Mucosa of stomach (tissue), 1 donor: ENCODE measurements at regions not wholly inside any gene's neighbourhood (a gene's known extent, or its start where the extent isn't known, plus 50 kb on each side); places are given as distances from the start of the nearest gene placed in this dataset.
"Not testable (repeated sequence)": the region's sequence is repeated elsewhere in the genome, so short reads cannot be mapped to it uniquely, and the experiment has no call there.

Source experiments
- H3K27me3 ChIP-seq: one replicate; pipeline ENCODE4 v1.7.0; 2013; ENCODE audit warnings: mild to moderate bottlenecking, low read length; ENCODE audit not compliant: control insufficient read depth, insufficient read depth
- H3K36me3 ChIP-seq: one replicate; pipeline ENCODE4 v1.7.0; 2013; ENCODE audit warnings: low read length; ENCODE audit not compliant: control insufficient read depth, insufficient read depth
- H3K4me1 ChIP-seq: one replicate; pipeline ENCODE4 v1.7.0; 2013; ENCODE audit warnings: mild to moderate bottlenecking, low read length; ENCODE audit not compliant: control insufficient read depth, insufficient read depth
- H3K4me3 ChIP-seq: one replicate; pipeline ENCODE4 v1.7.0; 2013; ENCODE audit warnings: low read length
- H3K9ac ChIP-seq: one replicate; pipeline ENCODE4 v1.7.0; 2013; ENCODE audit warnings: mild to moderate bottlenecking, low read length, moderate library complexity
- H3K9me3 ChIP-seq: one replicate; pipeline ENCODE4 v1.7.0; 2013; ENCODE audit warnings: mild to moderate bottlenecking, low read length, moderate library complexity; ENCODE audit not compliant: control insufficient read depth
- donor health status: Pancreatic carcinoma.

DNA sequence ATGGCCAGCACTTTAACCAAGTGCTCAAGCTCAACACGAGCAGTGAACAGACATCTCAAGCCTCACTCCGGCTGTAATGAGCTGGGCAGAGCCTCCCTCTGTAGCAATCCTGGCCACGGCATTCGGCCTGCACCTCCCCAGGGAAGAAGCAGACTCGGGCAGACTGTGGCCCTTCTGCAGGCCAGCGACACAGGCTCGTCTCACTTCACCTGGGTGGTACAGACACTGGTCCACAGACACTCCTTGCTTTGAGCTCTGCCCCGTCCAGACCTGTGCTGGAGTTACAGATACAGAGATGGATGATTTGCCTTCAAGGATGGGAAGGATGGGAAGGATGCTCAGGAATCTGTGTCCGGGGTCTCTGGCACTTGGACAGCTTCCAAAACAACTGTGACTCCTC lies 300.9 kb downstream of the PREX1 start:
- Histone ChIP-seq H3K9me3 (no peaks in the 10 kb centered on the region), H3K27me3 (no peaks in the 10 kb centered on the region), H3K9ac (no peak overlapping the region), H3K4me1 (no peaks in the 10 kb centered on the region), H3K36me3 (no peaks in the 10 kb centered on the region), H3K4me3 (no peak overlapping the region)

DNA sequence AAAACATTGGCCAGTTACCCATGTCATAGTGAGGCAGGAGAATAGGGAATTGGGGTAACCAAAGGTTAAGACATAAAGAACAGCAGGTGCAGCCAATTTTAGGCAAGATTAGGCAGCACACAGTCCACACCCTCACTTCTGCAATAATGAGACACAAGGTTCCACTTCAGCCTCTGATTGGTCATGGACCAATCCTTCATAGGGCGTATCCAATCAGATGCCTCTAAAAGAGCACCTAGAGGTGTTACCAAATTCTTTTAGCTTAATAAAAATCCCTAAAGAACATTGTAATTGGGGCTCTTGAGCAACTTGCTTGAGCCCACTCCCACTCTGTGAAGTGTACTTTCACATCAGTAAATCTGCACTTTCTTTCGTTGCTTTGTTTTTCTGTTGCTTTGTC lies 302.4 kb downstream of the PREX1 start:
- H3K9me3 ChIP-seq = no peaks in the 10 kb centered on the region
- no peaks in the 10 kb centered on the region for H3K4me1 ChIP-seq
- no peak overlapping the region for H3K4me3 ChIP-seq

DNA sequence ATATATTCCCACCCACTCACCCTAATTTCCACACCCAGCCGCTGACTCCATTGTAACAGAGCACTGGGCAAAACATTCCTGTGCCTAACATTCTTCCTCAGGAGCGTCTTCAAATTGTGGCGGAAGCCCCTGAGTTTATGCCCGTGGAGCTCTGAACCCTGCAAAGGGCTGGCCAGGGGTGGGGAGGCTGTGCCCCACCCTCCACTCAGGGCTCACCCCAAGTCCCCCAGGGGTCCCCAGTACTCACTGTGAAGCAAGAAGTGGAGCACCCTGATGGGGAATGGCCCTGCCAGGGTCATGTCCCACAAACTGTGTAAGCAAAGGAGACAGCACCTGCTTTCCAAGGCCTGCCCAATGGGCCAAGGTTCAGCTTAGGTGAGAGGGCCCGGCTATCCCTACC lies 303.2 kb downstream of the PREX1 start:
- H3K9me3 ChIP-seq = no peaks in the 10 kb centered on the region
- H3K4me3 ChIP-seq = no peak overlapping the region
- no peaks in the 10 kb centered on the region for H3K27me3 ChIP-seq
- no peaks in the 10 kb centered on the region for H3K36me3 ChIP-seq
- H3K9ac ChIP-seq = no peak overlapping the region
- no peaks in the 10 kb centered on the region for H3K4me1 ChIP-seq

More for the DNA sequence above, 302.4 kb downstream of the PREX1 start:
- Histone ChIP-seq H3K27me3 (no peaks in the 10 kb centered on the region), H3K9ac (no peak overlapping the region), H3K36me3 (no peaks in the 10 kb centered on the region)

DNA sequence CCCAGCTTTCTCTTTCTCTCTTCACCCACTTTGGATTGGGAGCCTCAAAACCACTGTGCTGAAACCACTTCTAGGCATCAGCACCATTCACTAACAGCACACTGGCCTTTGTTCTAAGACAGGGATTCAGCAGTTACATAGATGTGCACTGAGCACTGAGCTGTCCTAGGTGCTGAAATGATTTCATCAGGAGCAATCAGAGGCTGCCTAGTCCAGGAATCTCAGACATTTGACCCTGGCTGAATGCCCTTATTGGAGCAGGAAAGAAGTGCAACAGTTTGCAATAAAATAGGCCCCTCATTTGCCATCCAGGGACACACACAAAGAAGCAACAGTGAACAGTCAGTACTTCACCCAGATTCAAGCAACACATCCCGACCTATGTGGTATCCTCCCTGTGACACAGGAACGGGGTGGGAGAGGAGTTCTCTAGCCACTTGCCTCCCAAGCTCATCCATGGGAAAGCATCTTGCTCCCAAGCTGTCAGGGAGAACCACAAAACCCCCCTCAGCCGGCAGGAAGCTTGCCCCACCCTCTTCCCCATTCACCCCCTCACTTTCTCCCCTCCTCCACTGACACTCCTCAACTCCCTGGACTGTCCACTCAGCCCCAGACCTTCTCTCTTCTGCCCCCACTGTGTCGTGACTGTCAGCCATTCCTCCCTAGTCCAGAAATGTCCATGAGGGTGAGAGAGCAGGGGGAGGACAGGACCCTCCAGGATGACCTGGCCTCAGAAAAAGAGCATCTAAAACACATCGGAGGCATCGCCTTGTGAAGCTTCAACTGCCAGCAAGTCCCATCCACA lies 304.4 kb downstream of the PREX1 start:
- H3K9me3 ChIP-seq = no peaks in the 10 kb centered on the region
- H3K36me3 ChIP-seq = no peaks in the 10 kb centered on the region
- H3K9ac ChIP-seq = no peak overlapping the region
- no peaks in the 10 kb centered on the region for H3K27me3 ChIP-seq
- H3K4me3 ChIP-seq = no peak overlapping the region
- no peaks in the 10 kb centered on the region for H3K4me1 ChIP-seq

DNA sequence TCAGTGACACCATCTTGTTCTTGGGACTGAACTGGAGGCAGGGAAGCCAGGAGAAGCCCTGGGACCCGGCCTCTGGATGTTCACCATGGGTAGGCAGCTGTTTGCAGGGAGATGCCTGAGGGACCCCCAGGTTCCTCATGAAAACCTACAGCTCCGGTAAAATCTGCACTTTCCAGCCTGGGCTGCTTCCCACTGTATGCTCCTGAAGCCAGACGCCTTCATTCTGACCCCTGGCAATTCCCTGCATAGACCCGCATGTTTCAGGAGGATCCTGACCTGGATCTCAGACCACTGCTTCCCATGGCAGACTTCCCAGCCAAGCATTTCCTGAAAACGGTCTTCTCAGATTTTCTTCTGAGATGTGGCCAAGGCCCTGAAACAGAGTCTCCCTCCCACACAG lies 306.7 kb downstream of the PREX1 start:
- no peak overlapping the region for H3K4me3 ChIP-seq
- no peaks in the 10 kb centered on the region for H3K36me3 ChIP-seq
- no peaks in the 10 kb centered on the region for H3K4me1 ChIP-seq
- no peaks in the 10 kb centered on the region for H3K9me3 ChIP-seq
- no peaks in the 10 kb centered on the region for H3K27me3 ChIP-seq
- H3K9ac ChIP-seq = no peak overlapping the region

DNA sequence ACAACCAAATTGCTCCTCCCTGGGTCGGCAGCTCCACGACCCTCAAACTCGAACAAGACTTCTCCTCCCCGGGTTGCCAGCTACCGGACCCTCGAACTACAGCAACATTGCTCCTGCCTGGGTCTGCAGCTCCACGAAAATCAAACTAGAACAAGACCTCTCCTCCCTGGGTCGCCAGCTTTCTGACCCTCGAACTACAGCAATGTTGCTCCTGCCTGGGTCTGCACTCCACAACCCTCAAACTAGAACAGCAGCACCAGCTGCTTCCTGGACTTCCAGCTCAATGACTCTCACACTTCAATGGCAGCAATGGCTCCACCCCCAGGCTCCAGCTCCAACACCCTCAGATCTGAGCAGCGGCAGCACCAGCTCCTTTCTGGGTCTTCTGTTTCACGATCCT lies 311.6 kb downstream of the PREX1 start:
- not testable (repeated sequence) for H3K4me1 ChIP-seq, H3K27me3 ChIP-seq, H3K9ac ChIP-seq, H3K4me3 ChIP-seq, H3K36me3 ChIP-seq, H3K9me3 ChIP-seq

DNA sequence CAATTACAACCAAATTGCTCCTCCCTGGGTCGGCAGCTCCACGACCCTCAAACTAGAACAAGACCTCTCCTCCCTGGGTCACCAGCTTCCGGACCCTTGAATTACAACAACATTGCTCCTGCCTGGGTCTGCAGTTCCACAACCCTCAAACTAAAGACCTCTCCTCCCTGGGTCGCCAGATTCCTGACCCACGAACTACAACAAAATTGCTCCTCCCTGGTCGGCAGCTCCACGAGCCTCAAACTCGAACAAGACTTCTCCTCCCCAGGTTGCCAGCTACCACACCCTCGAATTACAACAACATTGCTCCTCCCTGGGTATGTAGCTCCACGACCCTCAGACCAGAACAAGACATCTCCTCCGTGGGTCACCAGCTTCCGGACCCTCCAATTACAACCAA lies 313.2 kb downstream of the PREX1 start:
- not testable (repeated sequence) for H3K4me3 ChIP-seq, H3K9ac ChIP-seq, H3K27me3 ChIP-seq, H3K4me1 ChIP-seq, H3K36me3 ChIP-seq, H3K9me3 ChIP-seq

DNA sequence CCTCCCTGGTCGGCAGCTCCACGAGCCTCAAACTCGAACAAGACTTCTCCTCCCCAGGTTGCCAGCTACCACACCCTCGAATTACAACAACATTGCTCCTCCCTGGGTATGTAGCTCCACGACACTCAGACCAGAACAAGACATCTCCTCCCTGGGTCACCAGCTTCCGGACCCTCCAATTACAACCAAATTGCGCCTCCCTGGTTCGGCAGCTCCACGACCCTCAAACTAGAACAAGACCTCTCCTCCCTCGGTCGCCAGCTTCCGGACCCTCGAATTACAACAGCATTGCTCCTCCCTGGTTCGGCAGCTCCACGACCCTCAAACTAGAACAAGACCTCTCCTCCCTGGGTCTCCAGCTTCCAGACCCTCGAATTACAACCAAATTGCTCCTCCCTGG lies 315.3 kb downstream of the PREX1 start:
- not testable (repeated sequence) for H3K36me3 ChIP-seq, H3K9me3 ChIP-seq, H3K4me3 ChIP-seq, H3K9ac ChIP-seq, H3K27me3 ChIP-seq, H3K4me1 ChIP-seq

DNA sequence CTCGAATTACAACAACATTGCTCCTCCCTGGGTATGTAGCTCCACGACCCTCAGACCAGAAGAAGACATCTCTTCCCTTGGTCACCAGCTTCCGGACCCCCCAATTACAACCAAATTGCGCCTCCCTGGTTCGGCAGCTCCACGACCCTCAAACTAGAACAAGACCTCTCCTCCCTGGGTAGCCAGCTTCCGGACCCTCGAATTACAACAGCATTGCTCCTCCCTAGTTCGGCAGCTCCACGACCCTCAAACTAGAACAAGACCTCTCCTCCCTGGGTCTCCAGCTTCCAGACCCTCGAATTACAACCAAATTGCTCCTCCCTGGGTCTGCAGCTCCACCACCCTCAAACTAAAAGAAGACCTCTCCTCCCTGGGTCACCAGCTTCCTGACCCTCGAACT lies 322.7 kb downstream of the PREX1 start:
- not testable (repeated sequence) for H3K4me3 ChIP-seq, H3K4me1 ChIP-seq, H3K27me3 ChIP-seq, H3K36me3 ChIP-seq, H3K9me3 ChIP-seq, H3K9ac ChIP-seq

DNA sequence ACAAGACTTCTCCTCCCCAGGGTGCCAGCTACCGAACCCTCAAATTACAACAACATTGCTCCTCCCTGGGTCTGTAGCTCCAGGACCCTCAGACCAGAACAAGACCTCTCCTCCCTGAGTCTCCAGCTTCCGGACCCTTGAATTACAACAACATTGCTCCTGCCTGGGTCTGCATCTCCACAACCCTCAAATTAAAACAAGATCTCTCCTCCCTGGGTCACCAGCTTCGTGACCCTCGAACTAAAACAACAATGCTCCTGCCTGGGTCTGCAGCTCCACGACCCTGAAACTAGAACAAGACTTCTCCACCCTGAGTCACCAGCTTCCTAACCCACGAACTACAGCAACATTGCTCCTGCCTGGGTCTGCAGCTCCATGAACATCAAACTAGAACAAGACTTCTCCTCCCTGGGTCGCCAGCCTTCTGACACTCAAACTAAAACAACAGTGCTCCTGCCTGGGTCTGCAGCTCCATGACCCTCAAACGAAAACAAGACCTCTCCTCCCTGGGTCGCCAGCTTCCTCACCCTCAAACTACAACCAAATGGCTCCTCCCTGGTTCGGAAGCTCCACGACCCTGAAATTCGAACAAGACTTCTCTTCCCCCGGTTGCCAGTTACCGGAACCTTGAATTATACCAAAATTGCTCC lies 324.5 kb downstream of the PREX1 start:
- no peaks in the 10 kb centered on the region for H3K4me1 ChIP-seq

DNA sequence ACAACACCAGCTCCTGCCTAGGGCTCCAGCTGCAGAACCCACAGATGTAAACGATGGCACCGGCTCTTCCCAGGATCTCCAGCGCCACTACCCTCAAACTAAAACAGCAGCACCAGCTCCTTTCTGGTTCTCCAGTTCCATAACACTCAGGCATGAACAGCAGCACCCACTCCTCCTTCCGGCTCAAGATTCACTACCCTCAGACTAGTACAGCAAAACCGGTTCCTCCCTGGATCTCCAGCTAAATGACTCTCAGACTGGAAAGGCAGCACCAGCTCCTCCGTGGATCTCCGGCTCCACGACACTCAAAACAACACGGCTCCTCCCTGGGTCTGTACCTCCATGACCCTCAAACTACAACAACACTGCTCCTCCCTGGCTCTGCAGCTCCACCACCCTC lies 325.0 kb downstream of the PREX1 start:
- no peaks in the 10 kb centered on the region for H3K36me3 ChIP-seq
- H3K4me1 ChIP-seq = no peaks in the 10 kb centered on the region
- no peak overlapping the region for H3K9ac ChIP-seq
- no peaks in the 10 kb centered on the region for H3K9me3 ChIP-seq
- H3K27me3 ChIP-seq = no peaks in the 10 kb centered on the region
- no peak overlapping the region for H3K4me3 ChIP-seq

More for the DNA sequence above, 324.5 kb downstream of the PREX1 start:
- Histone ChIP-seq H3K36me3 (no peaks in the 10 kb centered on the region), H3K4me3 (no peak overlapping the region), H3K9ac (no peak overlapping the region), H3K9me3 (no peaks in the 10 kb centered on the region), H3K27me3 (no peaks in the 10 kb centered on the region)

DNA sequence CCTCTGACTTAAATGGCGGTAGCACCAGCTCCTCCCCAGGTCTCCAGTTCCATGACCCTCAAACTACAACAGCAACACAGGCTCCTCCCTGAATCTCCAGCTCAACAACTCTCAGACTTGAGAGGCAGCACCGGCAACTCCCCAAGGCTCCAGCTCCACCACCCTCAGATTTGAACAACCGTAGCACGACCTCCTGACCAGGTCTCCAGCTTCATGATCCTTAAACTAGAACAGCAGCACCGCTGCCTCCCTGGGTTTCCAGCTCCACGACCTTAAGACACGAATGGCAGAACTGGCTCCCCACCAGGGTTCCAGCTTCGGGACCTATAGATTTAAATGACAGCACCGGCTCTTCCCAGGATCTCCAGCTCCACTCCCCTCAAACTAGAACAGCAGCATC lies 325.8 kb downstream of the PREX1 start:
- Histone ChIP-seq H3K36me3 (no peaks in the 10 kb centered on the region), H3K27me3 (no peaks in the 10 kb centered on the region), H3K4me3 (no peak overlapping the region), H3K4me1 (no peaks in the 10 kb centered on the region), H3K9ac (no peak overlapping the region), H3K9me3 (no peaks in the 10 kb centered on the region)
